ENCODE measurements at regions not wholly inside any gene's neighbourhood (a gene's known extent, or its start where the extent isn't known, plus 50 kb on each side); places are given as distances from the start of the nearest gene placed in this dataset.

DNA sequence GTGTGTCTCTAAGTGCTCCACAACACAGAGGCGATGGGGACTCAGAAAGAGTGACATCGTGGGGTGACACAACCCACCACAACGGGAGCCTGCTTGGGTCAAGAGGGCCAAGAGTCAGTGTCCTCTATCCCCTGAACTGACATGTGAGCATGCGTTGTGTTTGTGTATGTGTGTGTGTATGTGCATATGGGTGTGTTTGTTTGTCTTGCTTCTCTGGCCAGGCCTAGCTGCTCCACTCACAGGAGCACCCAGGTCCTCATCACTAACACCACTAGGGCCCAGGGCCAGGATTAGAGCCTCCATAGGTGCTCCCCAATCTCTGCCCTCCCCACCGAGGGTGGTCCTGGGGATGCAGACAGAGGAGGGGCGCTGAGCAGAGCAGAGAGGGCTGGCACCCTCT is 115.0 kb upstream of the CTSV start (continued):
- no peak for TF ChIP-seq CHD7 (IDR thresholded peaks at IDR 0.05; ENCODE audit: insufficient replicate concordance, low read length)
- TF ChIP-seq, protein P1, sequence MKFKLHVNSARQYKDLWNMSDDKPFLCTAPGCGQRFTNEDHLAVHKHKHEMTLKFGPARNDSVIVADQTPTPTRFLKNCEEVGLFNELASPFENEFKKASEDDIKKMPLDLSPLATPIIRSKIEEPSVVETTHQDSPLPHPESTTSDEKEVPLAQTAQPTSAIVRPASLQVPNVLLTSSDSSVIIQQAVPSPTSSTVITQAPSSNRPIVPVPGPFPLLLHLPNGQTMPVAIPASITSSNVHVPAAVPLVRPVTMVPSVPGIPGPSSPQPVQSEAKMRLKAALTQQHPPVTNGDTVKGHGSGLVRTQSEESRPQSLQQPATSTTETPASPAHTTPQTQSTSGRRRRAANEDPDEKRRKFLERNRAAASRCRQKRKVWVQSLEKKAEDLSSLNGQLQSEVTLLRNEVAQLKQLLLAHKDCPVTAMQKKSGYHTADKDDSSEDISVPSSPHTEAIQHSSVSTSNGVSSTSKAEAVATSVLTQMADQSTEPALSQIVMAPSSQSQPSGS (IDR thresholded peaks at IDR 0.05; ENCODE audit: low read length), result no peak
- no peak for TF ChIP-seq MAFK (IDR thresholded peaks at IDR 0.05; ENCODE audit: low read depth, low read length)
- no peak for TF ChIP-seq CBX8 (IDR thresholded peaks at IDR 0.05; ENCODE audit: borderline replicate concordance, low read depth, low read length)

Data from H1 (cell line).